Cardiac muscle cell (in vitro differentiated cells and primary cell): ENCODE measurements at regions not wholly inside any gene's neighbourhood (a gene's known extent, or its start where the extent isn't known, plus 50 kb on each side); places are given as distances from the start of the nearest gene placed in this dataset.
"Not testable (repeated sequence)": the region's sequence is repeated elsewhere in the genome, so short reads cannot be mapped to it uniquely, and the experiment has no call there.

ENCODE experiments used
- DNase-seq, 2 donors: peaks; one replicate each; pipeline versions ENCODE4 v3.0.0 to v3.0.0-alpha.2; 2010 to 2017; ENCODE audit warnings: low read depth in 1 of 2, low spot score in 1 of 2
- H3K27ac ChIP-seq: fragments of 200-600 bp; sonication (generic); 2 replicates; pipeline ENCODE4 v1.5.1; 2016
- H3K27me3 ChIP-seq: fragments of 200-600 bp; sonication (generic); 2 replicates; pipeline ENCODE4 v1.6.0; 2016; ENCODE audit warnings: control low read depth
- H3K36me3 ChIP-seq: fragments of 200-600 bp; sonication (generic); 2 replicates; pipeline ENCODE4 v1.5.1; 2016; ENCODE audit warnings: control low read depth
- H3K4me1 ChIP-seq: fragments of 200-600 bp; sonication (generic); 2 replicates; pipeline ENCODE4 v1.8.1; 2017; ENCODE audit warnings: low read depth, mild to moderate bottlenecking, mixed run types
- H3K4me3 ChIP-seq: fragments of 200-600 bp; sonication (generic); 2 replicates; pipeline ENCODE4 v1.5.1; 2016; ENCODE audit warnings: mild to moderate bottlenecking
- H3K9me3 ChIP-seq: fragments of 200-600 bp; sonication (generic); 2 replicates; pipeline ENCODE4 v1.5.1; 2017; ENCODE audit warnings: low read depth, mild to moderate bottlenecking, control low read depth
- TF ChIP-seq, protein P1 (sequence below): IDR thresholded peaks from 2 replicates; pipeline ENCODE4 v1.5.1; 2012; ENCODE audit warnings: low read depth, mild to moderate bottlenecking, low read length

DNA sequence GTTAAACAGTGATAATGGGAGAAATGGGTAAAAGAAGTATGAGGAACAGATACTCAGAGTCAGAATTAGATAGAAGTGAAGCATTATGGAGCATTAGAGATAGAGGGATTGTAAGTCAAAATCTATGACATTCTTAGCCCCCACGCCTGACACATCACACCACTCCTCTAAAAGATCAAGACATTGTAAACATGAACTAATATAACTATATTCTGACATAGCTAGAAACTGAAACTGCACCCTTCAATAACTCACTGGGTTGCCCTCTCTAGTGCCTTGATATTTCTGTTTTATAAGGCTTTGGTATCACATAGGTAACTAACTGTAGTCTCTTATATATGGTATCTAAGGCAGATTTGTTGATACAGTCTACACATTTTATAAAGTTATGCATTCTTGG is 684.3 kb upstream of the DPPA4 start:
- TF ChIP-seq, protein P1, sequence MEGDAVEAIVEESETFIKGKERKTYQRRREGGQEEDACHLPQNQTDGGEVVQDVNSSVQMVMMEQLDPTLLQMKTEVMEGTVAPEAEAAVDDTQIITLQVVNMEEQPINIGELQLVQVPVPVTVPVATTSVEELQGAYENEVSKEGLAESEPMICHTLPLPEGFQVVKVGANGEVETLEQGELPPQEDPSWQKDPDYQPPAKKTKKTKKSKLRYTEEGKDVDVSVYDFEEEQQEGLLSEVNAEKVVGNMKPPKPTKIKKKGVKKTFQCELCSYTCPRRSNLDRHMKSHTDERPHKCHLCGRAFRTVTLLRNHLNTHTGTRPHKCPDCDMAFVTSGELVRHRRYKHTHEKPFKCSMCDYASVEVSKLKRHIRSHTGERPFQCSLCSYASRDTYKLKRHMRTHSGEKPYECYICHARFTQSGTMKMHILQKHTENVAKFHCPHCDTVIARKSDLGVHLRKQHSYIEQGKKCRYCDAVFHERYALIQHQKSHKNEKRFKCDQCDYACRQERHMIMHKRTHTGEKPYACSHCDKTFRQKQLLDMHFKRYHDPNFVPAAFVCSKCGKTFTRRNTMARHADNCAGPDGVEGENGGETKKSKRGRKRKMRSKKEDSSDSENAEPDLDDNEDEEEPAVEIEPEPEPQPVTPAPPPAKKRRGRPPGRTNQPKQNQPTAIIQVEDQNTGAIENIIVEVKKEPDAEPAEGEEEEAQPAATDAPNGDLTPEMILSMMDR = no peak
- Histone ChIP-seq H3K4me1 (no peaks in the 10 kb centered on the region), H3K4me3 (no peak overlapping the region), H3K27ac (no peak overlapping the region), H3K36me3 (no peaks in the 10 kb centered on the region), H3K9me3 (no peaks in the 10 kb centered on the region), H3K27me3 (no peaks in the 10 kb centered on the region)
- no peak for DNase-seq

DNA sequence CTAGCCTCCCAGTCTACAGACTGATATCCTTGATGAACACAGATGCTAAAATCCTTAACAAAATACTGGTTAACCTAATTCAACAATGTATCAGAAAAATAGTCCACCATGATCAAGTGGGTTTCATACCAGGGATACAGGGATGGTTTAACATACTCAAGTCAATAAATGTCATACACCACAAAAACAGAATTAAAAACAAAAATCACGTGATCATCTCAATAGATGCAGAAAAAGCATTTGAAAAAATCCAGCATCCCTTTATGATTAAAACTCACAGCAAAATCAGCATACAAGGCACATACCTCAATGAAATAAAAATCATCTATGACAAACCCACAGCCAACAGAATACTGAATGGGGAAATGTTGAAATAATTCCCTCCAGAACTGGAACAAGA is 685.7 kb upstream of the DPPA4 start:
- H3K4me1 ChIP-seq, DNase-seq, H3K9me3 ChIP-seq, H3K36me3 ChIP-seq, H3K27ac ChIP-seq, H3K27me3 ChIP-seq, H3K4me3 ChIP-seq: not testable (repeated sequence)

DNA sequence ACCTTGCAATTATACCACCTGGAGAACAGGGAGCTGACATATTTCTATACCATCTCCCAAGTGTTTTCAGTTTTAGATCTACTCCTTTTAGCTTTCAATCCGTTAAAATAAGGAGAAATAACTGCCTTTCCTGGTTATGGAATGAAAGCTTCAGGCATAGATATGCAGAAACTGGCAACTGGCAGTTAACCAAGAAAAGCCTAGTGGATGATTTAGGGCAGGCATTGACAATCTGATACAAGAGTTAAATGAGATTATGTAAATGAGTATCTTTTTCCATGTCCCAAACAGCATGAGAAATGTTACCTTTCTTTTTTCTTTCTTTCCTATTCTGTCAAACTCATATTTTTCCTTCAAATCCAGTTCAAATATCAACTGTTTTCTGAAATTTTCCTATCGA is 689.1 kb upstream of the DPPA4 start:
- H3K27me3 ChIP-seq = no peaks in the 10 kb centered on the region
- no peaks in the 10 kb centered on the region for H3K4me1 ChIP-seq
- no peaks in the 10 kb centered on the region for H3K36me3 ChIP-seq
- H3K27ac ChIP-seq = no peak overlapping the region
- peak in 1 of 2 donors; percentile 11 for DNase-seq
- H3K9me3 ChIP-seq = no peaks in the 10 kb centered on the region
- TF ChIP-seq, protein P1 = no peak
- no peak overlapping the region for H3K4me3 ChIP-seq

GRCh38 chr3:110027446-110028080 is 690.2 kb upstream of the DPPA4 start:
- no peaks in the 10 kb centered on the region for H3K27me3 ChIP-seq
- no peak overlapping the region for H3K4me3 ChIP-seq
- H3K4me1 ChIP-seq = no peaks in the 10 kb centered on the region
- peak in 1 of 2 donors; percentile 67 for DNase-seq
- no peaks in the 10 kb centered on the region for H3K9me3 ChIP-seq
- H3K36me3 ChIP-seq = no peaks in the 10 kb centered on the region
- H3K27ac ChIP-seq = no peak overlapping the region
- TF ChIP-seq, protein P1 = no peak

DNA sequence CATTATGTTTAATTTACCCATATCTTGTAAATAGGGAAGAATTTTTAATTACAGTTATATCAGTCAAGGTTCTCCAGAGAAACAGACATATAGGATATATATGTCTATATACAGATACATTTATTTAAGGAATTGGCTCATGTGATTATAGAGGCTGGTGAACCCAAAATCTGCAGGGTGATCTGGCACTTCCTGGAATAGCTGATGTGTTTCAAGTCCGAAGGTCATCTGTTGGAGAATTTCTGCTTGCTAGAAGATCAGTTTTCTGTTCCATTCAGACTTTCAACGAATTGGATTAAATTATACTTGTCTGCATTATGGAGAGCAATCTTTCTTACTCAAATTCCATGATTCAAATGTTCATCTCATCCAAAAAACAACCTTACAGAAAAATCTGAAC is 694.6 kb upstream of the DPPA4 start:
- Histone ChIP-seq H3K4me3 (no peak overlapping the region), H3K4me1 (no peaks in the 10 kb centered on the region), H3K9me3 (no peaks in the 10 kb centered on the region), H3K27ac (no peak overlapping the region), H3K27me3 (no peaks in the 10 kb centered on the region), H3K36me3 (no peaks in the 10 kb centered on the region)
- no peak for DNase-seq
- TF ChIP-seq, protein P1 = no peak

- no peaks in the 10 kb centered on the region for H3K36me3 ChIP-seq
- H3K9me3 ChIP-seq = no peaks in the 10 kb centered on the region
- no peak overlapping the region for H3K27ac ChIP-seq
- DNase-seq = no peak
- H3K4me1 ChIP-seq = no peaks in the 10 kb centered on the region
- TF ChIP-seq, protein P1 = no peak
- H3K27me3 ChIP-seq = no peaks in the 10 kb centered on the region
- no peak overlapping the region for H3K4me3 ChIP-seq
Measured at GRCh38 chr3:110059431-110059830, 722.1 kb upstream of the DPPA4 start.
